ENCODE measurements at regions not wholly inside any gene's neighbourhood (a gene's known extent, or its start where the extent isn't known, plus 50 kb on each side); places are given as distances from the start of the nearest gene placed in this dataset.

DNA sequence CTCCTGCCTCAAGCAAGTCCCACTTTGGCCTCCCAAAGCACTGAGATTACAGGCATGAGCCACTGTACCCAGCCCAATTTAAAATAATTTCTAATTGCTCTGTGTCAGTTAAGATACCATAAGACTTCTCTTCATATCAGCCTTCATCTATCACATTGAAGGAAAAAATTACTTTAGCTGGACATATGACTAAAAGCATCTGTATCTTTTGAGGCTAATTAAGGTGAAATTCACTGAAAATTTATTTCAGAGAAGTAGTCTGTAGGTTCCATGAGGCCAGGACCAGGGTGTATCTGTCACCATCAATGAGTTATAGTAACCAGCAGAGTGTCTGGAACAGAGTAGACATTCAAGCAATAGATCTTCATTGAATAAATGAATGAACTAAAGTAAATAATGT is 205.2 kb upstream of the PHYHIPL start:
- Histone ChIP-seq H3K4me3 (no peak overlapping the region), H3K9me3 (no peaks in the 10 kb centered on the region), H3K4me2 (no peak overlapping the region), H3K27ac (no peak overlapping the region), H3K4me1 (peaks cover 14% of the 10 kb centered on the region)
- CTCF ChIA-PET, result interaction anchor here (1.1 kb wide), 1 partner anchor 19 kb away, joined by 4 read pairs; no protein-coding TSS in a partner anchor
- no peak for ATAC-seq
- POLR2A ChIA-PET, result interaction anchor here (0.5 kb wide), 1 partner anchor 651 kb away, joined by 3 read pairs; no protein-coding TSS in a partner anchor
- TF ChIP-seq FOSB (CRISPR knock-in tag; IDR thresholded peaks at IDR 0.05) (no peak), FOSL2 (IDR thresholded peaks at IDR 0.05) (no peak), FOSL2 (CRISPR knock-in tag; IDR thresholded peaks at IDR 0.05) (no peak), ESRRA (IDR thresholded peaks at IDR 0.05; ENCODE audit: borderline replicate concordance, low read length) (no peak), NFE2L2 (conservative IDR thresholded peaks at IDR 0.05; ENCODE audit: low read length) (no peak), RCOR1 (IDR thresholded peaks at IDR 0.05; ENCODE audit: low read depth, low read length) (no peak)
- FAIRE-seq, result no peak
- DNase-seq (ENCODE audit: low read depth in 1 of 2, low spot score in 1 of 2), result no peak

DNA sequence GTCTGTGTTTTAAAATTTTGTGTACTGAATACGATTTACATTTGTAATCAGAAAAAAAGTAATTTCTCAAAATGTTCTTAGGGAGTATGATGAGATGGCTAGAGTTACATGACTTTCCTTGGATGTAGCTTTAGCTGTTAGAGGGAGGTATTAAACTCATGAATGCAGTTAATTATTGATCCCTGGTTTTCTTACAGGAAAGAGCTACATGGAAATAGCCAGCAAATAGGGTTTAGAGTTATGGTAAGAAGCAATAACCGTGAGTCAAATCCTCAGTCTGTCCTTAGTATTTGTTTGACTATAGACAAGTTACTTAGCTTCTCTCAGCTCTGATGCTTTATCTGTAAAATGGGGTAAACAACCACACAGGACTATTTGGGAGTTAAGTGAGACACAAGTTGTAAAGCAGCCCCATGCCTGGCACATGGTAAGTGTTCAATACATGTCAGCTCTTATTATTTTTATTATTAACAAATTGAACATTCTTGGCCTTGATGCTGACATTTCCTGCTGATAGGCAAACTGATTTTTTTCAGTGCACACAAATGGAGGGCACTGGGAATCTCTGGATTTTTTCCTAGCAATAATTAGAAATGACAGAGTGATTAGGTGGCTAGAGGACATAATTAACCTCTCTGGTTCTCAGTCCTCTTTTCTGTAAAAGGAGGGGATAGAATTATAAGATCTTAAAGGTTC is 204.5 kb upstream of the PHYHIPL start:
- H3K9me3 ChIP-seq, result no peaks in the 10 kb centered on the region
- FAIRE-seq (no peak), ATAC-seq (no peak), DNase-seq (ENCODE audit: low read depth in 1 of 2, low spot score in 1 of 2) (no peak)
- H3K4me1 ChIP-seq, result peaks cover 11% of the 10 kb centered on the region
- TF ChIP-seq, protein P1, sequence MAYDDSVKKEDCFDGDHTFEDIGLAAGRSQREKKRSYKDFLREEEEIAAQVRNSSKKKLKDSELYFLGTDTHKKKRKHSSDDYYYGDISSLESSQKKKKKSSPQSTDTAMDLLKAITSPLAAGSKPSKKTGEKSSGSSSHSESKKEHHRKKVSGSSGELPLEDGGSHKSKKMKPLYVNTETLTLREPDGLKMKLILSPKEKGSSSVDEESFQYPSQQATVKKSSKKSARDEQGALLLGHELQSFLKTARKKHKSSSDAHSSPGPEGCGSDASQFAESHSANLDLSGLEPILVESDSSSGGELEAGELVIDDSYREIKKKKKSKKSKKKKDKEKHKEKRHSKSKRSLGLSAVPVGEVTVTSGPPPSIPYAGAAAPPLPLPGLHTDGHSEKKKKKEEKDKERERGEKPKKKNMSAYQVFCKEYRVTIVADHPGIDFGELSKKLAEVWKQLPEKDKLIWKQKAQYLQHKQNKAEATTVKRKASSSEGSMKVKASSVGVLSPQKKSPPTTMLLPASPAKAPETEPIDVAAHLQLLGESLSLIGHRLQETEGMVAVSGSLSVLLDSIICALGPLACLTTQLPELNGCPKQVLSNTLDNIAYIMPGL (CRISPR knock-in tag; IDR thresholded peaks at IDR 0.05; ENCODE audit: borderline replicate concordance), result no peak
- TF ChIP-seq ESRRA (IDR thresholded peaks at IDR 0.05; ENCODE audit: borderline replicate concordance, low read length), result no peak
- no peak for TF ChIP-seq SMC3 (IDR thresholded peaks at IDR 0.05)
- no peak for TF ChIP-seq ZNF302 (CRISPR knock-in tag; IDR thresholded peaks at IDR 0.05)
- TF ChIP-seq HDAC2 (IDR thresholded peaks at IDR 0.05), result no peak
- TF ChIP-seq, protein P2, sequence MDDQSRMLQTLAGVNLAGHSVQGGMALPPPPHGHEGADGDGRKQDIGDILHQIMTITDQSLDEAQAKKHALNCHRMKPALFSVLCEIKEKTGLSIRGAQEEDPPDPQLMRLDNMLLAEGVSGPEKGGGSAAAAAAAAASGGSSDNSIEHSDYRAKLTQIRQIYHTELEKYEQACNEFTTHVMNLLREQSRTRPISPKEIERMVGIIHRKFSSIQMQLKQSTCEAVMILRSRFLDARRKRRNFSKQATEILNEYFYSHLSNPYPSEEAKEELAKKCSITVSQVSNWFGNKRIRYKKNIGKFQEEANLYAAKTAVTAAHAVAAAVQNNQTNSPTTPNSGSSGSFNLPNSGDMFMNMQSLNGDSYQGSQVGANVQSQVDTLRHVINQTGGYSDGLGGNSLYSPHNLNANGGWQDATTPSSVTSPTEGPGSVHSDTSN (IDR thresholded peaks at IDR 0.05), result no peak
- 24% methylated on average over 2 of the region's 2 CpGs for WGBS (ENCODE audit: missing lambda C conversion rate)
- H3K27ac ChIP-seq, result no peak overlapping the region
- no peak overlapping the region for H3K4me3 ChIP-seq
- H3K4me2 ChIP-seq, result no peak overlapping the region
- POLR2A ChIA-PET, result interaction anchor here (0.5 kb wide), 1 partner anchor 650 kb away, joined by 3 read pairs; no protein-coding TSS in a partner anchor
- CTCF ChIA-PET, result interaction anchor here (1.1 kb wide), 1 partner anchor 20 kb away, joined by 4 read pairs; no protein-coding TSS in a partner anchor

DNA sequence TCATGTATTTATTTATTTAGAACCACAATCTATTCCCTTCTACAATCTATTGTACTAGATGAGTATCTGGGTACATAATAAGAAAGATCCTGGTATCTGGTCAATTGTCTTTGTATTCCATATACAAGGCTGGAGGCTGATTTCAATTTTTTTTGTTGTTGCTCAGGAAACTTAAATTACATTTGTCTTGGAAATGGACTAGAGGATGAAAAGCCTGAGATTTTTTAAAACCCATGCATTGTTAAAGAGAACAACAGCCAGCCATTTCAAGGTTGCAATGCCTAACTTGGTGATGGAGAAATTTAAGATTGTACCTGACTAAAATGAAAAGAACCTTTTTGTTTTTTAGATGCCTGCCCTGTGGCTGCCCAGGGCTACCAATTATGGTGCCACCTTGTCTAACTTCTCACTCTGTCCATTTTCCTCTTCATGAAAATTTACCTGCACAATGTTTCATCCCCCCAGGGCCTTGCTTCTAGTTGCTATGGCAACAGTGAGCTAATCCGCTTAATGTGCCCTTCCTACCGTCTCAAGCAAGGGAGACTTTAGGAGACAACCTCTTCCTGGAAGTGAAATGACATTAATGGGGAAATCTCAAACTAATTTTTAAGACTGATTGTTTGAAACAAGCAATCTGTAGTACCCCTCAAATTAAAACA is 203.7 kb upstream of the PHYHIPL start:
- ATAC-seq (no peak), DNase-seq (ENCODE audit: low read depth in 1 of 2, low spot score in 1 of 2) (no peak), FAIRE-seq (no peak)
- TF ChIP-seq FOSL2 (IDR thresholded peaks at IDR 0.05) (no peak), FOSL2 (CRISPR knock-in tag; IDR thresholded peaks at IDR 0.05) (no peak), JUN (IDR thresholded peaks at IDR 0.05) (no peak), HEYL (CRISPR knock-in tag; IDR thresholded peaks at IDR 0.05) (no peak), CBX8 (IDR thresholded peaks at IDR 0.05) (no peak), TP53 (CRISPR knock-in tag; IDR thresholded peaks at IDR 0.05) (no peak), EHMT2 (IDR thresholded peaks at IDR 0.05; ENCODE audit: low read depth) (no peak), ESRRA (IDR thresholded peaks at IDR 0.05; ENCODE audit: borderline replicate concordance, low read length) (no peak), EP300 (IDR thresholded peaks at IDR 0.05) (no peak), HOXA7 (CRISPR knock-in tag; IDR thresholded peaks at IDR 0.05) (no peak), POLR2AphosphoS2 (conservative IDR thresholded peaks at IDR 0.05; ENCODE audit: low read length) (no peak), RFX5 (IDR thresholded peaks at IDR 0.05) (no peak)
- TF ChIP-seq, protein P3, sequence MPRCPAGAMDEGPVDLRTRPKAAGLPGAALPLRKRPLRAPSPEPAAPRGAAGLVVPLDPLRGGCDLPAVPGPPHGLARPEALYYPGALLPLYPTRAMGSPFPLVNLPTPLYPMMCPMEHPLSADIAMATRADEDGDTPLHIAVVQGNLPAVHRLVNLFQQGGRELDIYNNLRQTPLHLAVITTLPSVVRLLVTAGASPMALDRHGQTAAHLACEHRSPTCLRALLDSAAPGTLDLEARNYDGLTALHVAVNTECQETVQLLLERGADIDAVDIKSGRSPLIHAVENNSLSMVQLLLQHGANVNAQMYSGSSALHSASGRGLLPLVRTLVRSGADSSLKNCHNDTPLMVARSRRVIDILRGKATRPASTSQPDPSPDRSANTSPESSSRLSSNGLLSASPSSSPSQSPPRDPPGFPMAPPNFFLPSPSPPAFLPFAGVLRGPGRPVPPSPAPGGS (IDR thresholded peaks at IDR 0.05), result no peak
- 78% methylated on average over 2 of the region's 2 CpGs for WGBS (ENCODE audit: missing lambda C conversion rate)
- Histone ChIP-seq H3K9me3 (no peaks in the 10 kb centered on the region), H3K27ac (no peak overlapping the region), H3K4me3 (no peak overlapping the region), H3K4me2 (no peak overlapping the region), H3K4me1 (peaks cover 4% of the 10 kb centered on the region)
- CTCF ChIA-PET, result no interaction called here
- POLR2A ChIA-PET, result no interaction called here
